ENCODE measurements at regions not wholly inside any gene's neighbourhood (a gene's known extent, or its start where the extent isn't known, plus 50 kb on each side); places are given as distances from the start of the nearest gene placed in this dataset.

- H2AFZ ChIP-seq (ENCODE audit: low read depth, low read length) = no peak overlapping the region
- H3K9me1 ChIP-seq (ENCODE audit: control insufficient read depth, insufficient read depth, low read length) = no peaks in the 10 kb centered on the region
- 0% methylated on average over 1 of the region's 1 CpG for WGBS (ENCODE audit: insufficient coverage, low coverage, missing lambda C conversion rate)
- H3K27ac ChIP-seq (ENCODE audit: extremely low read depth, low read depth, low read length) = no peak overlapping the region
- H3K9me3 ChIP-seq (replicated peaks; ENCODE audit: control insufficient read depth, insufficient read depth, low read depth, low read length) = peaks cover 2% of the 10 kb centered on the region; the same call in 1 of the 2 replicates
- no peaks in the 10 kb centered on the region for H3K36me3 ChIP-seq (ENCODE audit: control insufficient read depth, insufficient read depth, low read length)
- ATAC-seq (no peak), DNase-seq (ENCODE audit: extremely low read depth in 1 of 4, low spot score in 3 of 4) (no peak), FAIRE-seq (no peak)
- H3K4me2 ChIP-seq (ENCODE audit: insufficient read depth, low read length) = no peak overlapping the region
- no peaks in the 10 kb centered on the region for H4K20me1 ChIP-seq (replicated peaks; ENCODE audit: control insufficient read depth, insufficient read depth, low read length)
- no TSS peak for BruUV-seq (replicated peaks)
- H3K79me2 ChIP-seq (ENCODE audit: control insufficient read depth, insufficient read depth, low read length) = no peaks in the 10 kb centered on the region
- no peak for TF ChIP-seq CHD4 (IDR thresholded peaks at IDR 0.05; ENCODE audit: insufficient read depth, insufficient replicate concordance, low read depth, low read length, poor library complexity, severe bottlenecking)
- no peak for TF ChIP-seq SNRNP70 (optimal IDR thresholded peaks at IDR 0.05; ENCODE audit: low read depth, low read length)
- no peak for TF ChIP-seq CXXC5 (CRISPR knock-in tag; IDR thresholded peaks at IDR 0.05)
- no peak for TF ChIP-seq ZNF23 (CRISPR knock-in tag; IDR thresholded peaks at IDR 0.05)
- TF ChIP-seq FOXA3 (CRISPR knock-in tag; conservative IDR thresholded peaks at IDR 0.05 in 1 of 2, IDR thresholded peaks at IDR 0.05 in 1 of 2) = no peak
- TF ChIP-seq ILF3 (IDR thresholded peaks at IDR 0.05; ENCODE audit: borderline replicate concordance) = no peak
- TF ChIP-seq ETV6 (IDR thresholded peaks at IDR 0.05; ENCODE audit: borderline replicate concordance in 1 of 2, low read depth in 2 of 2, low read length in 1 of 2) = no peak
- no peak for TF ChIP-seq ETV6 (CRISPR knock-in tag; IDR thresholded peaks at IDR 0.05; ENCODE audit: borderline replicate concordance)
- TF ChIP-seq TBL1XR1 (IDR thresholded peaks at IDR 0.05; ENCODE audit: low read length in 2 of 2) = no peak
- TF ChIP-seq GABPA (tag; conservative IDR thresholded peaks at IDR 0.05; ENCODE audit: low read depth) = no peak
- no peak for TF ChIP-seq MAFK (IDR thresholded peaks at IDR 0.05; ENCODE audit: low read length)
- no peak for TF ChIP-seq BACH1 (tag; IDR thresholded peaks at IDR 0.05)
- TF ChIP-seq PYGO2 (tag; IDR thresholded peaks at IDR 0.05) = no peak
- TF ChIP-seq SP2 (IDR thresholded peaks at IDR 0.05; ENCODE audit: extremely low read depth, low read depth, low read length, poor library complexity, severe bottlenecking) = no peak
- no peak for TF ChIP-seq ELF4 (CRISPR knock-in tag; IDR thresholded peaks at IDR 0.05)
- no peak for TF ChIP-seq ELF1 (tag; IDR thresholded peaks at IDR 0.05)
- TF ChIP-seq E2F1 (CRISPR knock-in tag; IDR thresholded peaks at IDR 0.05) = no peak
- intact Hi-C loops (cut with micrococcal nuclease) = no loop called here
- no peaks in the 10 kb centered on the region for H3K27me3 ChIP-seq (ENCODE audit: control insufficient read depth in 2 of 2, insufficient read depth in 2 of 2, low read length in 2 of 2)
- no peak overlapping the region for H3K9ac ChIP-seq (ENCODE audit: insufficient read depth in 1 of 2, low read depth in 2 of 2, low read length in 2 of 2)
- H3K4me3 ChIP-seq = no peak overlapping the region
- ChIA-PET POLR2A (no interaction called here), CTCF (ENCODE audit: low intra/inter-chr PET ratio) (no interaction called here)
- in situ Hi-C loops (cut with MboI) = no loop called here
- no peaks in the 10 kb centered on the region for H3K4me1 ChIP-seq (replicated peaks in 1 of 2; ENCODE audit: control insufficient read depth in 2 of 2, insufficient read depth in 2 of 2, low read length in 2 of 2)
Observed at GRCh38 chr3:162122405-162122804, 625.8 kb downstream of the OTOL1 start.
